Fibroblast of peridontal ligament (primary cell): ENCODE measurements at regions not wholly inside any gene's neighbourhood (a gene's known extent, or its start where the extent isn't known, plus 50 kb on each side); places are given as distances from the start of the nearest gene placed in this dataset.
A peak's percentile ranks its signal among the peaks of the same experiment; 100 is the strongest.
"Not testable (repeated sequence)": the region's sequence is repeated elsewhere in the genome, so short reads cannot be mapped to it uniquely, and the experiment has no call there.

ENCODE experiments used
- DNase-seq: peaks from one replicate; pipeline ENCODE4 v3.0.0-alpha.2; 2010; ENCODE audit errors: extremely low read depth

- no peak for DNase-seq
Observed at GRCh38 chr1:115453666-115454065, 115.6 kb upstream of the NGF start.

DNA sequence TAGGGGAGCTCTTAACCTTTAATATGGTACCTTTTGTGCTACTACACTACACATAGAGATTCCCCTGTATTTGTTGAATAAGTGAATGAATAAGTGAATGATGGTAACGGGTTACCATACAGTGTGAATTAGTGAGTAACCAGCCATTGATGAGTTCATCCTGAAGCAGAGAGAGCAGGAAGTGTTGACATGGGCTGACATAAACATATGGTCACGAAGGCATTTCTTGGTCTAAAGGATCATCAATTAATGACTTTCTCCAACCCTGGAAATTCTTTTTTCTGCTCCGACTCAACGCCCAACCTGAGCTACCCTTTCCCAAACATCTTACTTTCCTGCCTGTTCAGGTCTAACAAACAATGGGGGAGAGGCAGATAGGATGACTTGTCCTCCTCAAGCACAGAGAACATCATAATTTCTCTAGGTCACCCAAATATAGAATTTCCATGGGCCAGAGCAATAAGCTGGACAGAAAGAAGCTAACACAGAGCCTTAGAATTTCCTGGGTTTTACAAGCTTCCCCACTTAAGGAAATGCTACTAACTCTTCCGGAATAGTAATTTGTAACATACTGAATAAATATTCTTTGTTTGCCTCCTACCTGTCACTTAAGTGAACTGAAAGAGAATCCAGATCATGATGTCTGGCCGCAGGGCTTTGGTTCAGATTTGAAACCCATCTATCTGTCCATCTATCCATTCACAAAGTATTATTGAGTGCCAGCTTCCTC, 114.7 kb upstream of the NGF start:
- no peak for DNase-seq

- DNase-seq = no peak
Observed at GRCh38 chr1:115450501-115451040, 112.5 kb upstream of the NGF start.

DNA sequence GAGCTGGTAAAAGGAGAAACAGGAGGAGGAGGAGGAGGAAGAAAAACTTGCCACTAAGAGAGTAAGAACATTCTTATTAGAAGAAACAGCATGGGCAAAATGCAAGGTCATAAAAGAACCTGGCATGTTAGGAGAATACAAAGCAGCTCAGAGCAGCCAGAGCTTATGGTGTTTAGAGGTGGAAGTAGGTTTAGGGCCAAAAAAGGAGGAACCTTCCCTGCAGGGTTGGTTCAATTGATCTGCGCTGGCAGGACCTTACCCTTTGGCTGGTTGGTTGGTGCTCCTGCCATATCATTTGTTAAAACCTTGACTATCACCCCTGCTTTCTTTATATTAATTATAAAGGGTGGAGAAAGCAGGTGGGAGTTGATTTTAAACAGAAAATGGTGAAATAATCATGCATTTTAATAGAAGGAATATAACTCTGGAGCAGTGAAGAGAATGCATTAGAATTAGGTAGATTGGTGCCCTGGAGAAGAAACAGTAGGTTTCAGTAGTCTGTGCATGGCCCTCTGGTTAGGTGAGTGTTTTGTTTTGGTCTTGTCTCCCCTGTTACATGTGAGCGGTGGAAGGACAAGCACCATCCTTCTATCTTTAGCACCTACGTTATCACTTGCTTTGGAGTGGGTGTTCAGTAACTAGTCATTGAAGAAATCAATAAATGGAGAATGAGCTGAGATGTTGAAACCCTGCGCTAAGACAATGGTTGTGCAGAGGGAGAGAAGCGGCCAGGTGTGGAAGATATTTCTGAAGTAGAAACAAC, 110.4 kb upstream of the NGF start:
- no peak for DNase-seq

DNA sequence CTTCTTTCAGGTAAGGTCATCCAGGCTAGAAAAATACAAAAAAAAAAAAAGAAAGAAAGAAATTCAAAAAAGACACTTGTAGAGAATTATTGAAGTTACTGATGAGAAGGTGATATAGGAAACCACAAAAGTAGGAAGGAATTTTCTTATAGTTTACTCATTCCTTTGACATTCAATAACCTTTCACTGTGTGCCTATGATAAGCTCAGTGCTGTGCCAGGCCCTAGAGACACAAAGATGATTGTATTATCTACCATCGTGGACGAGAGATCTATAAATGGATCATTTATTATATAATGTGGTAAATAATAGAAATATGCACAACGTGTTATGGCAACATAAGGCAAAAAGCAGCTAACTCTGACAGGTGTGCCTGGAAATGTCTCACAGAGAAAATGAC, 109.6 kb upstream of the NGF start:
- DNase-seq = no peak

GRCh38 chr1:115445090-115445489, 107.0 kb upstream of the NGF start:
- no peak for DNase-seq

- no peak for DNase-seq
Observed at GRCh38 chr1:115440733-115441132, 102.7 kb upstream of the NGF start.

DNA sequence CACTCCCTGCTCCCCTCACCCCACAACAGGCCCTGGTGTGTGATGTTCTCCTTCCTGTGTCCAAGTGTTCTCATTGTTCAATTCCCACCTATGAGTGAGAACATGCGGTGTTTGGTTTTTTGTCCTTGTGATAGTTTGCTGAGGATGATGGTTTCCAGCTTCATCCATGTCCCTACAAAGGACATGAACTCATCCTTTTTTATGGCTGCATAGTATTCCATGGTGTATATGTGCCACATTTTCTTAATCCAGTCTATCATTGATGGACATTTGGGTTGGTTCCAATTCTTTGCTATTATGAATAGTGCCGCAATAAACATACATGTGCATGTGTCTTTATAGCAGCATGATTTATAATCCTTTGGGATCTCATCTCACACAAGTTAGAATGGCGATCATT, 101.5 kb upstream of the NGF start:
- not testable (repeated sequence) for DNase-seq

GRCh38 chr1:115437196-115437595, 99.1 kb upstream of the NGF start:
- DNase-seq = no peak

- no peak for DNase-seq
Observed at GRCh38 chr1:115436596-115436995, 98.5 kb upstream of the NGF start.

- DNase-seq = no peak
Observed at GRCh38 chr1:115433483-115433882, 95.4 kb upstream of the NGF start.

- peak; percentile 30 for DNase-seq
Observed at GRCh38 chr1:115432061-115432460, 94.0 kb upstream of the NGF start.

DNA sequence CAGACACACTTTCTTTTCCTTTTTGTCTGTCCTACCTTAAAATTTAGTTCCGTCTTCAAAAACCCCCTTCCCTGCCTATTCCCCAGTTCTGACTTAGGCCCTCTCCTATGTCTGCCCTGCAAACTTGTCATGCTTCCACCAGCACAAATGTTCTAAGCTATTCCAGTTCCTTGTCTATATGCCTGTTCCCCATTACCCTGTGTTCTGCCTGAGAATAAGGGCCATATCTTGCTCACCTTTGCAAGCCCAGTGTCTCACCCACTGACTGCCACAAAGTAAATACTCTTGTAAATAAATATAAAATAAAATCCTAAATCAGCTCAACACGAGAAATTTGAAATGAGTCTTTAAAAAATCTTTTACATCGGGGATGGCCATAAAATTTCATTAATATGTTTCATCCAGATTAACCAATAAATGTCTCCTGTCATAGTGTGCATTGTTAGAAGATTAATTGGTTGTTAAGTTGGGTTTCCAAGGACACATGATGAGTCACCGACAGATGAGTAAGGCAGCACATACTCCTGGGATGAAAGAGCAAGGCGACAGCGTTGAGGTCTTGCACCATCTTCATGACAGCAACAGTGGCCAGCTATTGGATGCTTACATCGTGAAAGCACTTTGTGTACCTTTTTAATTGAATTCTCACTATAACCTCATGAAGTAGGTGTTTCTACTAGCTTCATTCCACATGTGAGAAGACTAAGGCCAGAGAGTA, 92.6 kb upstream of the NGF start:
- DNase-seq = peak; percentile 80

DNA sequence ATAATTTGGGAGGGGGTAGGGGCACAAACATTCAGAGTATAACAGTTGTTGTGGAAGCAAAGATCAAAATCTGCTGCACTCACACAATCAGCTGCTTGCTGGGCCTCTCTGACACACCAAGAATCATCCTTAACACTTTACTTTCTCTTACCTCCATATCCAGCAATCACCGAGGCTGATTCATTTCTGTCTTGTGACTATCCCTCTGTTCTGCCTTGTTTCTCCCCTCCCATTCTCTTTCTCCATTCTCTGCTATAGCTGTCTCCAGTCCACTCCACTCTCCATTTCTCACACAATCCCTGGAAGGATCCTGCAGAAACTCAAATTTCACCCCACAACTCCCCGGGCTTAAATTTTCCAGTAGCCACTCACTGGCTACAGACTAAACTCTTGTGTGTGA, 91.8 kb upstream of the NGF start:
- peak; percentile 29 for DNase-seq

GRCh38 chr1:115429241-115429640, 91.2 kb upstream of the NGF start:
- DNase-seq = peak; percentile 36

GRCh38 chr1:115428676-115429075, 90.6 kb upstream of the NGF start:
- peak; percentile 20 for DNase-seq

GRCh38 chr1:115428256-115428655, 90.2 kb upstream of the NGF start:
- no peak for DNase-seq

DNA sequence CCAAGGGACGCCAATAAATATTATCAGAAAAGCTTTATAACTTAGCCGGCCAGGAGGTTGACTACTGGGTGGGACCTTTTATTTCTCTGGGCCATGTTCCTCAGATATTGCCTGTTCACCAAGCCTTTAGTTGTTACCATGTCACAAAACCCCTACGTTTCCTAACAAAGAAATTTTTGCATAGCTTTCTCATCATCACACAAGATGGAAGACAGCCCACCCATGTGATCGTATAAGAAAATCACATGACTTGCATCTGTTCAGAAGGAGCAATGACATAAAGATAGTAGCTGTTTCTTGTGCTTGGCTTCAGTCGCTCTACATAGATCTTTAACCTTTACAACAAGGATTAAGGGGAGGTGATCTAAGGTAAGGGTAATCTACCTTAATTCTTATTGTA, 88.9 kb upstream of the NGF start:
- DNase-seq = no peak

DNA sequence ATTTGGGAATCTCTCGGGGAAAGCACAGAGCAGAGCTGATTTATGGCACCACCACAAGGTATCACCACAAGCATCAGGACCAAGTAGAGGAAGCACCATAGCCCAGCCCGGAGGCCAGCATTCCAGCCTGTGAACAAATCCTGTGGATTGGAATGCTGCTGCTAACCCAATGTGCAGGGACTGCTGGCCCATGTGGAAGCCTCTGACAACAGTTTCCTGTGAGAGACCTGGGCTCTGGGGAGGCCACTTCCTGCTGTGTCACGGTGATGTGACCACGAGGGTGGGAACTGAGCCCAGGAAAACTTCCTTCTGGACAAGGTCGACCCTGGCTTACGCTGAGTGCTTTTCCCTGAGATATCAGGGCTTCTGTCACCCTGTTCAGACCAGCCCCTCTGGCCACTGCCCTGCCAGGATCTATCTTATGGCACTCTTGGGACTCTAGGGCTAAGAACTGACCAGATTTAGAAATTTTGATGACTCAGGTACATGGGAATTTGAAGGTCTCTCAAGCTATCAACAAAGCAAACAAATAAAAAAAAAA, 88.3 kb upstream of the NGF start:
- peak; percentile 46 for DNase-seq

GRCh38 chr1:115425442-115425841, 87.4 kb upstream of the NGF start:
- DNase-seq = no peak

- DNase-seq = peak; percentile 81
Observed at GRCh38 chr1:115423776-115424175, 85.7 kb upstream of the NGF start.

GRCh38 chr1:115419571-115419970, 81.5 kb upstream of the NGF start:
- no peak for DNase-seq
